NCI-H345 treated with DMSO at 0.1 percent for 48 hours (cell line): ENCODE measurements at regions not wholly inside any gene's neighbourhood (a gene's known extent, or its start where the extent isn't known, plus 50 kb on each side); places are given as distances from the start of the nearest gene placed in this dataset.
"Not testable (repeated sequence)": the region's sequence is repeated elsewhere in the genome, so short reads cannot be mapped to it uniquely, and the experiment has no call there.

Experiments
- DNase-seq: peaks from one replicate; lab custom pipeline; 2025; ENCODE audit not compliant: unreplicated experiment; lab: John Stamatoyannopoulos, UW

DNA sequence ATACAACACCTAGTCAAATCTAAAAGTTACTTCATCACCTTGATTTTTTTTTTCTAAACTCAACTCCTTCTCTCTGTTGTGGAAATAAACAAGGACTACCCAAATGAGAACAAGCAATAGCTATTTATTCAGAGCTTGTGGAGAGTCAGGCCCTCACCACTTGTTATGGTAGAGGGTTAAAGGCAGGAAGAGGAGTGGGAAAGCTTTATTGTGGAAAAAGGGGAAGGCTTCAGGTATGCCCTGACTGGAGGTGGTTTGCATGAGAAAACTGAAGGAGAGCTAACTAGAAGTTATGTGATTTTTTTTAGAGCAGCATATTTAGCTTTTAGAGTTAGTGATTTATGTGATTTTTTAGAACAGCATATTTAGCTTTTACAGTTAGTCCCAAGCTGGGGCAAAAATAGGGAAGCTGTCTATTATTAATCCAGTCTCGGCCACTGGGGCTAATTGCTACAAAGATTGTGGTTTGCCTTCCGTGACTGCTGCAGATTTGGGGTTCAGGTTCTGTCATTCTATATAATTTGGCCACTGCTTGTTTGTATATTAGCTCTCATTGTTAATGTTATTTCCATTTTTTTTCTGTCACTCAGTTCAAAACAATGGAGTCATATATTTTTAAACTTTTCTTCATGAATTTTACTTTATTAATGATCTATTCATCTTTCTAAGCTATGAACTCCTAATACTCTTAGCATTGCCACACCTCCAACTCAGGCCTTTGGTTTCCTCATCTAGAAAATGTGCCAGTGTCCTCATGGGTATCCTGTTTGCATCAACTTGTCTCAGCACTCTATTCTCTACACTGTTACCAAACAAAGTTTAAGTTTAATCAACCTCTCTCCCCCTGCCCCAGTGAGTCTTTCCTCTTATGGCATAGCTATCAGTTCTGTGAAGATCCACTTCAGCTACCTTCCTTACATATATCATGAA, 713.0 kb downstream of the BRINP3 start:
- DNase-seq: no peak

GRCh38 chr1:189769448-189769847, 708.2 kb downstream of the BRINP3 start:
- DNase-seq: no peak

DNA sequence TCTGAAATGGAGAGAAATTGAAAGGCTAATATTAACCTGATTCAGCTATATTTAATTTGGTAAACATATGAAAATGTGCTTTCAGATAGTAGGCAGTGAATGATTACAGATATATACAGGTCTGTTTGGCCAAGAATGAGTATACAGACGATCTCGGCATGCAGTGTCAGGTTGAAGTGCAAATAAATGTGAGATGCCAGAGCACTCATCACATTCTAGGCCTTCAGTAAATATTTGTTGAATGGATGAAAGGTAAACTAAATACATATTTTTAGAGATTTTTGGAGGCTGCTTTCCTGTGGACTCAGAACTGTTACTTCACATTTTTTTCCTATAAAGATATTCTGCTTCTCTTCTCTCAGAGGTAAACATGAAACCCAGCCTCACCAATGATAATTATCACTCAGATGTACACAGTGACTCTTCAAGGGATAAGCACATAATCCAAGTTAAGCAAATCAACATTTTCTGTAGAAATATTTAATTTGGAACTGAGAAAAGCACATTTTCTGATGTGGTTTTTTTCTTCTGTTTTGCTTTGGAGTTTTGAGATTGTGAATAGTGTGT, 702.9 kb downstream of the BRINP3 start:
- DNase-seq: no peak

DNA sequence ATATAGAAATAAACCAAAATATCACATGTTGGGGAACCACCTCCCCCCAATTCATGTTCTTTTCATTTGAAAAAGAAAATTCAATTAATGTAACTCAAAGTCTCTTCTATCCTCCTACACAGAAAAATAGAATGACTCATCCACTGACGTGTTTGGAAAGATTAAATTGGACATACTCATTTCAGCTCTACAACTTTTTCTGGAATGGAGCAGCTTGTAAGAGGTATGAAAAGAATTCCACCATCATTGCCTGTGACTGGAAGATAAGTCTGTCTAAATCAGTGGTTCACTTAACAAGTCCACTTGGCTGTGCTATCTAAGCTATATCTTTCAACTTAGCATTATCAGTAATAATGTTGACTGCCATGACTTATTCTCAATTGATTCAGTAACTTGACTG, 702.3 kb downstream of the BRINP3 start:
- DNase-seq: no peak

DNA sequence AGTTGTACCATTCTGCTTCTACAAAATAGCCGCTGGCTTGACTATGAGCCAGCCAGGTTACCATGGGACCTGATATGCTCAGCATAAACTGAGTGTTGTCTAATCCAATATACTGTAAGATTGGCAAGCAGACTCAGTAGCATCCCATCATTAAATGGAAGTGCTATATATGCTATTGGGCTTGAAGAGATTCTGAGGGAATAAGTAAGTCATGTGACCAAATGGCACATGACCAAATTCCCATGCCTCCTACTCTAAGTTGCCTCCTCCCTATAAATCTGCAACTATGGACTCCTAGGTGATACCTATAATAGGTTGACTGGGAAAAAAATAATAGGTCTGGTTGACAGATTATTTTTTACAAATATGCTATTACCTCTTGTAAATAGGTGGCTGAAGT, 698.6 kb downstream of the BRINP3 start:
- no peak for DNase-seq

DNA sequence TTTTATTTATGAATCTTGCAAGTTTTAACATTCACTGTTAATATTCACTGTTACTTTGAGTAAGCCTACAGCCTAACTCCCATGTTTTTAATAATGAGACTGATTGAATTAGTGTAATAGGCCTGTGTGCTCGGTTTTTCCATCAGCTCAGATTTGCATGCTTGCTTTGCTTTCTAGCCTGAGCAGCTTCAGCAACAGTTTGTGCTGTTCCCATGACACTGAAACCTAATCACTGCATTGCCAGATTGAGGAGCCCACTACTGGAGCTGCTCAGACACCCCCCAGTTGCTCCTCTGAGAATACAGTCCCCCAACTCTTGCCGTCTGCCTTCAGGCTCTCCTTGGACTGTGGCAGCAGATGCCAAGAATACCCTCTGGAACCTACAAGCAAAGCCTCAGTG, 695.4 kb downstream of the BRINP3 start:
- DNase-seq: no peak

DNA sequence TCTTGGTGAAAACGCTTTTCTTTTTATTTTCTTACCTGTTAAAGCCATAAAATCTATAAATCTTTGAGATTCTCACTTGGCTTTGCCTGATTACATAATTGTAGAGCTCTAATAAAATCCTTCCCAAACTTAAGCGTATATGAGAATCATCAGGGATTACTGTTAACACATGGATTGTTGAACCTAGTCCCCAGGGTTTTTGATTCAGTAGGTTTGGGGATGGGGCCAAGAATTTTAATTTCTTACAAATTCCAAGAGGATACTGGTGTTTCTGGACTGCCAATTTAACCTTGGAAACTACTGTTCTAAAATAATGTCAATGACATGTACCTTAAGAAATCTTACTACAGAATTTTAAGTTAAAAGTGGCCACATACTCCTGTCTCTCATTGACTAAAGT, 694.2 kb downstream of the BRINP3 start:
- DNase-seq: no peak

- no peak for DNase-seq
These were observed 690.9 kb downstream of the BRINP3 start for GRCh38 chr1:189786761-189787160.

DNA sequence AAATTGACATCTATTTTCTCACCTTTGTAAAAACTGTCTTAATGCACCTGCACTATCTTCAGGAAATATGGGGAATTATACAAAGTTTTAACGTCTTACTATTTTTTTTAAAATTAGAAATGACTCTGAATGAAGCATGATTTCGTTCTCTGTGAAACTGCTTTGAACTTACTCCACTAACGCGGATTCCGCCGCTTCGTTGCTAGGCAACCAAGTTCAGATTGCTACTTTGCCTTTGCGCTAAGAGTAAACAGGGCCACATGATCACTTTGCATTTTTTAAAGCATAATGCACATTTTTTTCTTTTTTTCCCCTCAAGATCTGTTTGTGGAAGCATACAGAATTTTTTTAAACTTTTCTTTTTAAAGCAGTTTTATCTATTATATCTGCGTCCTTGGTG, 690.5 kb downstream of the BRINP3 start:
- DNase-seq: no peak

DNA sequence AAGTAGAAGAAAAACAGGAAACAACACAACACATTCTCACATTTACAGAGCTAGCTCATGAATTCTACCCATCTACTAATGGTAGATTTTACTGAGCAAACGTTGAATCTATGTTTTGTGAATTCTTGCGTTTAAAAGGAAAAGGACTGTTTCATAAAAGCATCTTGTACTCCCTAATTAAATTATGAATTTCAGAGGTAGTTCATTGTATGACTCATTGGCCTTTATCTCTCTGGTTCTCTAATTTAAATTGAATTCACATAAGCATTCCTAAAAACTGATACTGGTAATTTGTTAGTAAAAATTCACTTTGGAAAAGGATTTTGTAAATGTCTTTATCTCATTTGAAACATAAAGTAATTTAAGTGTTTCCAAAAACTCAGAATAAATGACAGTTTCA, 687.3 kb downstream of the BRINP3 start:
- no peak for DNase-seq

GRCh38 chr1:189803364-189803763, 674.3 kb downstream of the BRINP3 start:
- DNase-seq: no peak

DNA sequence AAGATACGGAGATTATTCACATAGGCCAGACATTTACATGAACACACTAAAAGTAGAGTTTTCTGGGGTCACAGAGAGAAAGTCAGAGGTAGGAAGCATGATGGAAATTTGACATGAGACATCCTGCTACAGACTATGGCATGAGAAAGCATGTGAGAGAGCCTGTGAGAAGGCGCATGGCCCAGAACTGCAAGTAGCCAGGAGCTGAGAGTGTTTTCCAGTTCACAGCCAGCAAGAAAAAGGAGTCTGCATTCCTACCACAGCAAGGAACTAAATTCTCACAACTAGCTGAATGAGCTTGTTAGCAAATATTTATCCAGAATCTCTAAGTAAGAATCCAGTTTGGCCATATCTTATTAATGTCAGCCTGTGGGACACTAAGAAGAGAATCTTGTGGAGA, 673.3 kb downstream of the BRINP3 start:
- DNase-seq: no peak

GRCh38 chr1:189805735-189806134, 671.9 kb downstream of the BRINP3 start:
- DNase-seq: no peak

DNA sequence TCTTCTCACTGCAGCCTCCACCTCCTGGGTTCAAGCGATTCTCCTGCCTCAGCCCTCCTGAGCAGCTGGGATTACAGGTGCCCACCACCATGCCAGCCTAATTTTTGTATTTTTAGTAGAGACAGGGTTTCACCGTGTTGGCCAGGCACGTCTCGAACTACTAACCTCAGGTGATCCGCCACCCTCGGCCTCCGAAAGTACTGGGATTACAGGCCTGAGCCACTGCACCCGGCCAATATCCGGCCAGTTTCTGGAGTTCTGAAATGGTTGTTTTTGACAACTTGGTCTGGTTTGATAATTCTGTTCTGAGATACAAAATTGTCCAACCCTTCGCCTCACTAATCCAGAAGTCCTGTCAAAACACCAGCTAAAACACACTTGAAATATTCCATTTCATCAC, 667.0 kb downstream of the BRINP3 start:
- DNase-seq: not testable (repeated sequence)

DNA sequence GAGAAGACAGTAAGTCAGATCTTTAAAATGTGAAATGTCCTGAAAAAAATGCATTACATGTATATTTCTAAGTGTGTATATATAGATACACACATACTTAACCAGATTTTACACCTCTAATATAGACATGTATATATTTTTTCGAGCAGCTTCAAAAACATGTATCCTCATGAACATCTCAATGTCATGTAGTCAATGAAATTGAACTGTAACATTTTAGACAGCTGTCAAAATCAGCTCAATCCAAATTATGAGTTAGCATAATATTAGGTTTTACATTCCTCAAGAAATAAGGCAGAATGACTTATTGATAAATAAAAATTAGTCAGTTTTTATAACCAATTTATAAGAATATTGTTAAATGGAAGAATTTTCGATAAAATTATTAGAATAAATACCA, 665.7 kb downstream of the BRINP3 start:
- DNase-seq: no peak

DNA sequence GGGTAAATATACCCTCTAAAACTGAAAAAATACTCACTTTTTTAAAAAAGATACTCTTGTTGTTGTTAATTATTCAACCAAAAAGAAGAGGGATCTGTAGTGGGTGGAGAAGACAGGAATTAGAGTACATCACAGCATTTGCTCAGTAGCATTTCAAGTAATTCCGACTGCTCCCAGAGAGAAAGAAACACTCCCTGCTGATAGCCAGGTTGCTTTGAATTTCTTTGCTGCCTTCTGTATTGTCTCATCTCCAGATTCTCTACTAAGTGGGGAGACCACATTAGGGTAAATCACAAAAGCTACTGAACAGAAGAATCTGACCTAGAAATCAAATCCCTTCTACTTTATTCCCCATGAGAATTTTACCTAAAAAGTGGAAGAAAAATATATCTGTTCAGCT, 661.1 kb downstream of the BRINP3 start:
- no peak for DNase-seq

- DNase-seq: no peak
These were observed 657.9 kb downstream of the BRINP3 start for GRCh38 chr1:189819751-189820150.

DNA sequence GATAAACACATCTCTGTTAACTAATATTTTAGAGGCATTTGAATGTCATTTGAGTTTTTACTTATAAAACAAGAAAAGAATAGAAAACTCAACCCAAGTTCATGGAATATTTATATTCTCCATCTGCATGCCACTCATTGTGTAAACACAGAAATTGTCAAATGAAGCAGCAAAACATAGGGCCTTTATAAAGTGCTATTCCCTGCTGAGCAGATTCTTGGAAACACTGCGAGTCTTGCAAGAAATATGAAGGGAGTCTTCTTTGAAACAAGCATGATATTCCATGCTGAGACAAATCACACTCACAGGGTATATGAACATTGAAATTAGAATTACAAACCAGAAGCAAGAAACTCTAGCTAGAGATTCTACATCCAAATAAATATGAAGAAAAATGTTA, 655.8 kb downstream of the BRINP3 start:
- no peak for DNase-seq

GRCh38 chr1:189834813-189835212, 642.9 kb downstream of the BRINP3 start:
- DNase-seq: no peak

- DNase-seq: no peak
These were observed 630.1 kb downstream of the BRINP3 start for GRCh38 chr1:189847613-189848012.

- DNase-seq: no peak
These were observed 625.8 kb downstream of the BRINP3 start for GRCh38 chr1:189851806-189852367.

DNA sequence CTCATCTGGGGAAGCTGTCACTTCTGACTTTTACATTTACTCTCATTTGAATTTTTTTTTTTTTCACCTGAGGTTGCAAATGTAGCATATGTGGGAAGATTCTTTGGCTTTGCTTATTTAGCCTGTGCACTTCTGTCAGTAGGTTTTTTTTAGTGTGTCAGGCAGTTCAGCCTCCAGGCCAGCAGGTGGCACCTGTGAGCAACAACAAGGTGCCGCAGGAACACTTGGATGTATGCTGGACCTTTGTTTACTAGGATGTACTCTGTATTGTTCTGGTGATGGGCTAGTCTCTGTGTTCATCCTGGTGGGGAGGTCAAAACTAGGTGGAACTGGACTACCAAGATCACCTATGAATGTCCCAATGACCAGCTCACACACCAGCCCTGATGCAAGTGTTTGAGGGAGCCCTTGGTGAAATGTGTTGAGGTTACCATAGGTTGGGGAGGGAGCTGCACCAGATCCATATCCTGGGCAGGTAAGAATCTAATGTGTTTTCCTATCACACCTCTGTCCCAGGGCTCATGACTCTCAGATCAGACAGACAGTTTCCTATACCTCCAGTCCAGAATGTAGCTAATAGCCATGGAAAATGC, 618.2 kb downstream of the BRINP3 start:
- DNase-seq: no peak
